GM12878 (cell line): ENCODE measurements at regions not wholly inside any gene's neighbourhood (a gene's known extent, or its start where the extent isn't known, plus 50 kb on each side); places are given as distances from the start of the nearest gene placed in this dataset.

ENCODE experiments used
- ATAC-seq: fragments of 200-7000 bp; cut with Tn5 transposase; 3 replicates; pipeline ENCODE4 v1.9.1; 2020; ENCODE audit warnings: mild to moderate bottlenecking, moderate library complexity
- BruUV-seq: library from RNA; stranded (reverse); fragments of 400-500 nt; replicated peaks from 2 replicates; lab custom pipeline; 2021; lab: Mats Ljungman, UMichigan
- CTCF ChIA-PET: fragments of 300-600 bp; sonication (Branson Sonifier 250); formaldehyde crosslinking; extraction: SDS; loops from one replicate; lab custom pipeline; 2021; ENCODE audit warnings: inconsistent platforms; lab: Yijun Ruan, JAX
- POLR2A ChIA-PET: fragments of 350-600 bp; formaldehyde crosslinking; extraction: SDS; loops from one replicate; lab custom pipeline; 2021; ENCODE audit warnings: inconsistent platforms; lab: Charles Lee
- RAD21 ChIA-PET: fragments of 300-600 bp; sonication (Branson Sonifier 250); formaldehyde crosslinking; loops from one replicate; lab custom pipeline; 2023; ENCODE audit warnings: antibody characterized with exemption; ENCODE audit not compliant: unreplicated experiment; lab: Charles Lee
- SMC1A ChIA-PET: fragments of 300-600 bp; sonication (Branson Sonifier 250); formaldehyde crosslinking; loops from one replicate; lab custom pipeline; 2023; ENCODE audit not compliant: unreplicated experiment, uncharacterized antibody; lab: Charles Lee
- DNase-seq: peaks from one replicate; pipeline ENCODE4 v3.0.0-alpha.2; 2011; ENCODE audit warnings: low read depth, low spot score
- FAIRE-seq: peaks from 3 replicates; lab custom pipeline; 2011; peaks lifted over from hg19 to GRCh38; lab: Jason Lieb, UNC
- H2AFZ ChIP-seq: 2 replicates; pipeline ENCODE4 v1.6.0; 2011; ENCODE audit warnings: low read depth, low read length, control low read depth; ENCODE audit not compliant: control insufficient read depth
- H3K27ac ChIP-seq: 2 replicates; pipeline ENCODE4 v1.5.1; 2011; ENCODE audit warnings: control low read depth; ENCODE audit not compliant: control insufficient read depth, insufficient read depth
- H3K27me3 ChIP-seq, 2 experiments: replicated peaks in 1 of 2; 2 replicates each; pipeline versions ENCODE4 v1.6.0 to v1.6.1; 2011; ENCODE audit warnings: low read length in 1 of 2; ENCODE audit not compliant: control insufficient read depth in 2 of 2, insufficient read depth in 2 of 2
- H3K36me3 ChIP-seq, 2 experiments: 2 replicates each; pipeline ENCODE4 v1.5.1; 2011; ENCODE audit warnings: low read length in 1 of 2; ENCODE audit not compliant: control insufficient read depth in 2 of 2, insufficient read depth in 2 of 2
- H3K4me1 ChIP-seq: 2 replicates; pipeline ENCODE4 v1.6.1; 2011; ENCODE audit warnings: mild to moderate bottlenecking, low read length, moderate library complexity, mixed read lengths; ENCODE audit not compliant: control insufficient read depth, insufficient read depth
- H3K4me2 ChIP-seq: 2 replicates; pipeline ENCODE4 v1.6.0; 2011; ENCODE audit warnings: control low read depth; ENCODE audit not compliant: control insufficient read depth, insufficient read depth
- H3K4me3 ChIP-seq: fragments of 200-600 bp; sonication (generic); 2 replicates; pipeline ENCODE4 v1.5.1; 2016
- H3K79me2 ChIP-seq: 2 replicates; pipeline ENCODE4 v1.6.0; 2011; ENCODE audit warnings: low read length; ENCODE audit not compliant: control insufficient read depth, insufficient read depth
- H3K9ac ChIP-seq: 2 replicates; pipeline ENCODE4 v1.8.0; 2011; ENCODE audit warnings: low read length, control low read depth, mixed read lengths; ENCODE audit not compliant: control insufficient read depth, insufficient read depth
- H3K9me3 ChIP-seq: replicated peaks from 3 replicates; pipeline ENCODE4 v1.5.1; 2011; ENCODE audit warnings: mild to moderate bottlenecking, low read length; ENCODE audit not compliant: control insufficient read depth, insufficient read depth
- H4K20me1 ChIP-seq: 2 replicates; pipeline ENCODE4 v1.6.0; 2011; ENCODE audit not compliant: control insufficient read depth, insufficient read depth
- ASH2L ChIP-seq: fragments of 300-600, 200-600 bp; sonication (generic); IDR thresholded peaks from 2 replicates; pipeline ENCODE4 v1.6.1; 2017; ENCODE audit warnings: low read depth, mild to moderate bottlenecking, borderline replicate concordance
- CBX5 ChIP-seq: sonication (generic); IDR thresholded peaks from 2 replicates; pipeline ENCODE4 v1.6.1; 2016; ENCODE audit warnings: low read depth, moderate library complexity, mild to moderate bottlenecking, inconsistent platforms
- ESRRA ChIP-seq: IDR thresholded peaks from 2 replicates; pipeline ENCODE4 v1.6.1; 2012; ENCODE audit warnings: mild to moderate bottlenecking, low read length, improper control_type of control experiment
- MEF2B ChIP-seq: fragments of 450-650 bp; IDR thresholded peaks from 2 replicates; pipeline ENCODE4 v1.6.1; 2018; ENCODE audit warnings: mild to moderate bottlenecking, moderate library complexity; ENCODE audit not compliant: partially characterized antibody, poor library complexity, severe bottlenecking
- NKRF ChIP-seq: fragments of 450-650 bp; conservative IDR thresholded peaks from 2 replicates; pipeline ENCODE4 v1.6.1; 2017; ENCODE audit warnings: mild to moderate bottlenecking, moderate library complexity
- RB1 ChIP-seq: fragments of 450-650 bp; formaldehyde crosslinking; IDR thresholded peaks from 2 replicates; pipeline ENCODE4 v1.6.1; 2017; ENCODE audit warnings: mild to moderate bottlenecking, borderline replicate concordance
- RBBP5 ChIP-seq: fragments of 200-600 bp; sonication (generic); conservative IDR thresholded peaks from 2 replicates; pipeline ENCODE4 v1.6.1; 2016
- SMARCA5 ChIP-seq: fragments of 450-650 bp; IDR thresholded peaks from 2 replicates; pipeline ENCODE4 v1.6.1; 2017; ENCODE audit warnings: mild to moderate bottlenecking
- SP1 ChIP-seq: IDR thresholded peaks from one replicate; pipeline ENCODE4 v1.6.1; 2011; ENCODE audit warnings: low read depth, low read length
- ZNF207 ChIP-seq: fragments of 450-650 bp; IDR thresholded peaks from 2 replicates; pipeline ENCODE4 v1.6.1; 2014; ENCODE audit warnings: antibody characterized with exemption, mild to moderate bottlenecking, borderline replicate concordance
- ZSCAN29 ChIP-seq: fragments of 450-650 bp; IDR thresholded peaks from 2 replicates; pipeline ENCODE4 v1.6.1; 2017; ENCODE audit warnings: mild to moderate bottlenecking, moderate library complexity
- WGBS: methylation state at CpG from one replicate; pipeline ENCODE4 v1.1.6; 2016; ENCODE audit warnings: low lambda C conversion rate; ENCODE audit not compliant: insufficient replicate concordance, insufficient coverage; ENCODE audit errors: missing lambda C conversion rate; 5-methylcytosine and 5-hydroxymethylcytosine counted together
- in situ Hi-C: fragments of 300-500 bp; cut with MboI; formaldehyde crosslinking; loops from 9 replicates; pipeline ENCODE4 v1.14.3; 2018; ENCODE audit warnings: mixed read lengths
- intact Hi-C: fragments of 100-400 bp; cut with micrococcal nuclease; formaldehyde crosslinking; loops from one replicate; pipeline ENCODE4 v1.14.2; 2022; ENCODE audit not compliant: unreplicated experiment
- TF ChIP-seq, protein P1 (sequence below): fragments of 450-650 bp; IDR thresholded peaks from 2 replicates; pipeline ENCODE4 v1.6.1; 2017; ENCODE audit warnings: mild to moderate bottlenecking, moderate library complexity
- TF ChIP-seq, protein P2 (sequence below): IDR thresholded peaks from 2 replicates; pipeline ENCODE4 v1.6.1; 2012; ENCODE audit warnings: low read length, inconsistent platforms
- TF ChIP-seq, protein P3 (sequence below): IDR thresholded peaks from 2 replicates; pipeline ENCODE4 v1.6.1; 2011; ENCODE audit warnings: low read depth, mild to moderate bottlenecking, low read length, moderate library complexity, borderline replicate concordance; ENCODE audit errors: extremely low read depth
- TF ChIP-seq, protein P4 (sequence below): fragments of 150-350 bp; IDR thresholded peaks from 2 replicates; pipeline ENCODE4 v1.6.1; 2014; ENCODE audit warnings: mild to moderate bottlenecking, low read depth, low read length

DNA sequence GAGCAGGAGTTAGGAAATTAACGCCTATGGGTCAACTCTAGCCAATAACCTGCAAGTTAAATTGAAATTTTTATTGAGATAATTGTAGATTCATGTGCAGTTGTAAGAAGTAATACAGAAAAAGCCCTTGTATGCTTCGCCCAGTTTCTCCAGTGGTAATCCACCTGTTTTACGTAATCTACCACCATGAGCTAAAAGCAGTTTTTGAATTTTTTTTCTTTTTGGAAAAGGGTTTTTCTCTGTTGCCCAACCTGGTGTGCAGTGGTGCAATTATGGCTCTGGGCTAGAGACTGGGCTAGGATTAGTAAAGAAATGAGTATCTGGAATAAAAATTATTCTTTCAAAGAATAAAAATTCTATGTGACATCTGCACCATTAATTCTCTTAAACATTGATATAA lies 116.2 kb downstream of the ZFP64 start (continued):
- TF ChIP-seq, protein P1, sequence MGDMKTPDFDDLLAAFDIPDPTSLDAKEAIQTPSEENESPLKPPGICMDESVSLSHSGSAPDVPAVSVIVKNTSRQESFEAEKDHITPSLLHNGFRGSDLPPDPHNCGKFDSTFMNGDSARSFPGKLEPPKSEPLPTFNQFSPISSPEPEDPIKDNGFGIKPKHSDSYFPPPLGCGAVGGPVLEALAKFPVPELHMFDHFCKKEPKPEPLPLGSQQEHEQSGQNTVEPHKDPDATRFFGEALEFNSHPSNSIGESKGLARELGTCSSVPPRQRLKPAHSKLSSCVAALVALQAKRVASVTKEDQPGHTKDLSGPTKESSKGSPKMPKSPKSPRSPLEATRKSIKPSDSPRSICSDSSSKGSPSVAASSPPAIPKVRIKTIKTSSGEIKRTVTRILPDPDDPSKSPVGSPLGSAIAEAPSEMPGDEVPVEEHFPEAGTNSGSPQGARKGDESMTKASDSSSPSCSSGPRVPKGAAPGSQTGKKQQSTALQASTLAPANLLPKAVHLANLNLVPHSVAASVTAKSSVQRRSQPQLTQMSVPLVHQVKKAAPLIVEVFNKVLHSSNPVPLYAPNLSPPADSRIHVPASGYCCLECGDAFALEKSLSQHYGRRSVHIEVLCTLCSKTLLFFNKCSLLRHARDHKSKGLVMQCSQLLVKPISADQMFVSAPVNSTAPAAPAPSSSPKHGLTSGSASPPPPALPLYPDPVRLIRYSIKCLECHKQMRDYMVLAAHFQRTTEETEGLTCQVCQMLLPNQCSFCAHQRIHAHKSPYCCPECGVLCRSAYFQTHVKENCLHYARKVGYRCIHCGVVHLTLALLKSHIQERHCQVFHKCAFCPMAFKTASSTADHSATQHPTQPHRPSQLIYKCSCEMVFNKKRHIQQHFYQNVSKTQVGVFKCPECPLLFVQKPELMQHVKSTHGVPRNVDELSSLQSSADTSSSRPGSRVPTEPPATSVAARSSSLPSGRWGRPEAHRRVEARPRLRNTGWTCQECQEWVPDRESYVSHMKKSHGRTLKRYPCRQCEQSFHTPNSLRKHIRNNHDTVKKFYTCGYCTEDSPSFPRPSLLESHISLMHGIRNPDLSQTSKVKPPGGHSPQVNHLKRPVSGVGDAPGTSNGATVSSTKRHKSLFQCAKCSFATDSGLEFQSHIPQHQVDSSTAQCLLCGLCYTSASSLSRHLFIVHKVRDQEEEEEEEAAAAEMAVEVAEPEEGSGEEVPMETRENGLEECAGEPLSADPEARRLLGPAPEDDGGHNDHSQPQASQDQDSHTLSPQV: no peak
- no peak for TF ChIP-seq MEF2B
- TF ChIP-seq RB1: no peak

DNA sequence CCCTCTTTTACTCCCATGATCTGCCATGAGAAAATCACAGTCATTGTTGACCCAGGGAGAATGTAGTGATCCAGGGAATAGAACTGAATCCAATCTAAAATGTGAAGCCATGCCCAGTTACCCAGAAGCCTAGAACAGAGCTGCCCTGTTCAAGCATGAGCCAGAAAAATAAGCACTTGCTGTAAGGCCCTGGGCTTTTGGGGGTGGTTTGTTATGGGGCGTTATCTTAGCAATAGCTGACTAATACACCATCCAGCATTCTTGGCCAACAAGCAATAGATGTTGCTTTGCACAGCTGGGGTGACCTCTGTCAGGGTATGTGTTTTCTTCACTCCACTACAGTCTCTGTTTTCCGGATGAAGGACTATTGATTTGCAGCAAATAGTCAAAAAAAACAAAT lies 120.4 kb downstream of the ZFP64 start:
- no peaks in the 10 kb centered on the region for H3K36me3 ChIP-seq
- no peaks in the 10 kb centered on the region for H4K20me1 ChIP-seq
- ChIA-PET CTCF (no interaction called here), POLR2A (no interaction called here), SMC1A (no interaction called here), RAD21 (no interaction called here)
- H3K4me1 ChIP-seq: no peaks in the 10 kb centered on the region
- no peak for FAIRE-seq
- in situ Hi-C loops (no loop called here), intact Hi-C loops (no loop called here)
- H3K9ac ChIP-seq: no peak overlapping the region
- no peaks in the 10 kb centered on the region for H3K9me3 ChIP-seq
- no peaks in the 10 kb centered on the region for H3K79me2 ChIP-seq
- no peak for DNase-seq
- H3K4me3 ChIP-seq: no peak overlapping the region
- ATAC-seq: no peak
- H2AFZ ChIP-seq: no peak overlapping the region
- WGBS: 65% methylated on average over 2 of the region's 2 CpGs
- H3K27me3 ChIP-seq: no peaks in the 10 kb centered on the region
- H3K27ac ChIP-seq: no peak overlapping the region
- no TSS peak for BruUV-seq
- H3K4me2 ChIP-seq: no peak overlapping the region
- TF ChIP-seq SMARCA5 (no peak), SP1 (no peak), ESRRA (no peak), ZSCAN29 (no peak), ZNF207 (no peak), CBX5 (no peak), NKRF (no peak), RBBP5 (no peak), ASH2L (no peak)
- TF ChIP-seq, protein P2, sequence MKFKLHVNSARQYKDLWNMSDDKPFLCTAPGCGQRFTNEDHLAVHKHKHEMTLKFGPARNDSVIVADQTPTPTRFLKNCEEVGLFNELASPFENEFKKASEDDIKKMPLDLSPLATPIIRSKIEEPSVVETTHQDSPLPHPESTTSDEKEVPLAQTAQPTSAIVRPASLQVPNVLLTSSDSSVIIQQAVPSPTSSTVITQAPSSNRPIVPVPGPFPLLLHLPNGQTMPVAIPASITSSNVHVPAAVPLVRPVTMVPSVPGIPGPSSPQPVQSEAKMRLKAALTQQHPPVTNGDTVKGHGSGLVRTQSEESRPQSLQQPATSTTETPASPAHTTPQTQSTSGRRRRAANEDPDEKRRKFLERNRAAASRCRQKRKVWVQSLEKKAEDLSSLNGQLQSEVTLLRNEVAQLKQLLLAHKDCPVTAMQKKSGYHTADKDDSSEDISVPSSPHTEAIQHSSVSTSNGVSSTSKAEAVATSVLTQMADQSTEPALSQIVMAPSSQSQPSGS: no peak
- TF ChIP-seq, protein P3, sequence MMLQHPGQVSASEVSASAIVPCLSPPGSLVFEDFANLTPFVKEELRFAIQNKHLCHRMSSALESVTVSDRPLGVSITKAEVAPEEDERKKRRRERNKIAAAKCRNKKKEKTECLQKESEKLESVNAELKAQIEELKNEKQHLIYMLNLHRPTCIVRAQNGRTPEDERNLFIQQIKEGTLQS: no peak
- TF ChIP-seq, protein P4, sequence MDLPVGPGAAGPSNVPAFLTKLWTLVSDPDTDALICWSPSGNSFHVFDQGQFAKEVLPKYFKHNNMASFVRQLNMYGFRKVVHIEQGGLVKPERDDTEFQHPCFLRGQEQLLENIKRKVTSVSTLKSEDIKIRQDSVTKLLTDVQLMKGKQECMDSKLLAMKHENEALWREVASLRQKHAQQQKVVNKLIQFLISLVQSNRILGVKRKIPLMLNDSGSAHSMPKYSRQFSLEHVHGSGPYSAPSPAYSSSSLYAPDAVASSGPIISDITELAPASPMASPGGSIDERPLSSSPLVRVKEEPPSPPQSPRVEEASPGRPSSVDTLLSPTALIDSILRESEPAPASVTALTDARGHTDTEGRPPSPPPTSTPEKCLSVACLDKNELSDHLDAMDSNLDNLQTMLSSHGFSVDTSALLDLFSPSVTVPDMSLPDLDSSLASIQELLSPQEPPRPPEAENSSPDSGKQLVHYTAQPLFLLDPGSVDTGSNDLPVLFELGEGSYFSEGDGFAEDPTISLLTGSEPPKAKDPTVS: no peak
